GM18907 (cell line): ENCODE measurements at regions not wholly inside any gene's neighbourhood (a gene's known extent, or its start where the extent isn't known, plus 50 kb on each side); places are given as distances from the start of the nearest gene placed in this dataset.
"Not testable (repeated sequence)": the region's sequence is repeated elsewhere in the genome, so short reads cannot be mapped to it uniquely, and the experiment has no call there.

Experiments
- ATAC-seq: cut with Tn5 transposase; IDR thresholded peaks from one replicate; pipeline ENCODE4 v1.9.1; 2021; ENCODE audit warnings: mild to moderate bottlenecking, moderate library complexity; ENCODE audit not compliant: unreplicated experiment

GRCh38 chr5:145467446-145467845 is 367.7 kb downstream of the PRELID2 start:
- ATAC-seq, result no peak

DNA sequence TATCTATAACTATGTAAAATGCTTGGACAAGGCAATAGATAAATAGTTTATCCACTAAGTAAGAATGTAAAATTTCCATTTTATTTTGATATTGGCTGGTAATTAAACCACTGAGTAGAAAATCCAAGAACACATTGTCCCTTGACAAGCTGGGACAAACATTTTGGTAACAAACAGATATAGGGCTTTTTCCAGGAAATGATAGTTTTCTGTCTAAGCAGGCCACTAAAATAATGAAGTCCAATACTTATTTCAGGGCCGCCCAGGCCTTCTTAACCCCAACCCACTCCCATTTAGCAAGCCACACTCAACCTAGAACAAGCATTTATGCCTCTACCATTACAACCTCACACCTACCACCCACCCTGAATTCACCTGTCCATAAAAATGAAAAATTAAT is 368.6 kb downstream of the PRELID2 start:
- ATAC-seq, result no peak

- no peak for ATAC-seq
These were observed 369.5 kb downstream of the PRELID2 start for GRCh38 chr5:145465474-145466263.

DNA sequence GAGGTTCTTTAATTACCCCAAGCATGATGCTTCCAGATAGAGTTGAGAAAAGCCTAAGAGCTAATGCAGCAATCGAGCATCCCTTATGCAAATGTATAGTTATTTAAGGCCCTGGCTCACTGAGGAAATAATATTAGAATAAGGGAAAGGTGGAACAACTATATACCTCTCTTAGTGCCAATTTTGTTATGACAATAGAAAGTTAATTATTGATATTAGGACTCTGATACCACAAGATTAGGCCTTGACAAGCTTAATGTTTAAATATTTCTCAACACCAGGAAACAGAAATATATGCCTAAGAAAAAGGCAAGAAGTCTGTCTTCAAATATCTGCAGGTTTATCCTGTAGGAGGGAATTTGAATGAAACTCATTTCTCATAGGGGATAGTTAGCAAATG is 371.0 kb downstream of the PRELID2 start:
- no peak for ATAC-seq

- no peak for ATAC-seq
These were observed 371.5 kb downstream of the PRELID2 start for GRCh38 chr5:145463634-145464033.

GRCh38 chr5:145462525-145462924 is 372.6 kb downstream of the PRELID2 start:
- ATAC-seq, result no peak

DNA sequence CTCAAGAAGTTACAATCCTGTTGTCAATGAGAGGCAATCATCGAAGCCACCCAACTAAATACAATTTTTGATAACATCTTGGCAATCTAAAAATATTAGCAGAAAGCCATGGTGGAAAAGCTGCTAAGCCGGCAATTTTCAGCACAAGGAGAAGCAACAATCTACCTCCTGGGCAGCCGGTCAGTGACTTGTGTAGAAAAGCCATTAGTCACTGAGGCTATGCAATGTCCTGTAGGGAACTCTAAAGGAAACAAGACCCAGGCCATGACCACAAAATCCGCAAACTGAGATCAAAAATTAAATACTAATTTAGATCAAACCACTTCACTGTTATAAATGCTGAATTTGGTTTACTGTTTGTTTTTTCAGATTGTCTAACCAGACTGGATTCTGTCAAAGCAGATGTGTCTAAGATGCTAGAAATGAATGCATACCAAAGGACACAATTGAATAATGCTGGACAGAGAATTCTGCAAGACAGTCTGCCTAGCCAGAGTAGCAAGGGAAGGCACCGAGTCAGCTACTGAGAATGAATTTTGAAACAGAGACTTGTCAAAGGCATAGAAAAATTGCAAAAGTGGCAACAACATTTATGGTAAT is 384.8 kb downstream of the PRELID2 start:
- no peak for ATAC-seq

DNA sequence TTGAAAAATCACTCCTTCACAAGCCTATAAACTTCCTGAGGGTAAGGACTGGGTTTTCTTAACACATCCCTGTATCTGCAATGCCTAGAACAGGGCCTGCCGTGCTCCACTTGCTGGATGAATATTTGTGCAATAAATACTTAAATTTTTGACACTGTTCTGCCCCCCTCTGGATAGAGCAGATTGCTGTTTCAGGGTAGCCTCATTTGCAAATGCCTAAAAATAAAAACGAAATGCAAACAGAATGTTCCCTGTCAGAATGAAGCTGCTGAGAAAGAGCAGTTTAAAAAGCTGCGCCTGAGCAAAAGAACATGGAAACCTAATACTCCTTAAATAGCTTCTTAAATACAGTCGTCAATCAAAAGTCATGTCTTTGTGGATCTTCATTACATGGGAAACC is 385.3 kb downstream of the PRELID2 start:
- no peak for ATAC-seq

GRCh38 chr5:145446875-145447274 is 388.3 kb downstream of the PRELID2 start:
- ATAC-seq, result not testable (repeated sequence)

GRCh38 chr5:145446412-145446811 is 388.7 kb downstream of the PRELID2 start:
- no peak for ATAC-seq

DNA sequence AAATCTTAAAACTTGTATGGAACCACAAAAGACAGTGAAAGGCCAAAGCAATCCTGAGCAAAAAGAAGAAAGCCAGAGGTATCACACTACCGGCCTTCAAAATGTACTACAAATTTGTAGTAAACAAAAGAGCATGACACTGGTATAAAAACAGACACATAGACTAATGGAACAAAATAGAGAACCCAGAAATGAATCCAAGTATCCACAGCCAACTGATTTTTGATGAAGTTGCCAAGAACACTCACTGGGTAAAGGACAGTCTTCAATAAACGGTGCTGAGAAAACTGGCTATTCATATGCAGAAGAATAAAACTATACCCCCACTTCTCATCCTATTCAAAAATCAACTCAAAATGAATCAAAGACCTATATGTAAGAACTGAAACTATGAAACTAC is 390.1 kb downstream of the PRELID2 start:
- ATAC-seq, result no peak

GRCh38 chr5:145443964-145444363 is 391.2 kb downstream of the PRELID2 start:
- ATAC-seq, result no peak

GRCh38 chr5:145443366-145443765 is 391.8 kb downstream of the PRELID2 start:
- no peak for ATAC-seq

- ATAC-seq, result not testable (repeated sequence)
These were observed 392.5 kb downstream of the PRELID2 start for GRCh38 chr5:145442661-145443060.

- no peak for ATAC-seq
These were observed 393.9 kb downstream of the PRELID2 start for GRCh38 chr5:145441228-145441627.

DNA sequence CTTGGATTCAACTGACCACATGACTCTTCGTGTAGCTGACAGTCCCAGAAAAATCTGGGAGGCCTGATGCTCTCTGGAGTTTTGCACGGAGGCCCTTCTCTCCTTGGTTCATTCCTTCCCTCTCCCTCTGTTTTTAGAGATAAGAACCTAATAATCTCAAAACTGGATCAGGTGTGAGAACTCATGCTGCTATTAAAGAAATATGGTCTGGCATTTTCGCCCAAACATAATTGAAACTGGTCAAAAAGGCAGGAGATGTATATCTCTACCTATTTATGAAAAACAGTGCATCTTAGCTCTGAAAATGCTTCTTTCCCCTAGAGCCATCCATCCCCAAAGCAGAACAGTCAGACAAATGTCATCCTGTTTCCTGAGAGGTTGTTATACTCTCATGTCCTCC is 397.5 kb downstream of the PRELID2 start:
- no peak for ATAC-seq

- no peak for ATAC-seq
These were observed 402.1 kb downstream of the PRELID2 start for GRCh38 chr5:145433077-145433476.

DNA sequence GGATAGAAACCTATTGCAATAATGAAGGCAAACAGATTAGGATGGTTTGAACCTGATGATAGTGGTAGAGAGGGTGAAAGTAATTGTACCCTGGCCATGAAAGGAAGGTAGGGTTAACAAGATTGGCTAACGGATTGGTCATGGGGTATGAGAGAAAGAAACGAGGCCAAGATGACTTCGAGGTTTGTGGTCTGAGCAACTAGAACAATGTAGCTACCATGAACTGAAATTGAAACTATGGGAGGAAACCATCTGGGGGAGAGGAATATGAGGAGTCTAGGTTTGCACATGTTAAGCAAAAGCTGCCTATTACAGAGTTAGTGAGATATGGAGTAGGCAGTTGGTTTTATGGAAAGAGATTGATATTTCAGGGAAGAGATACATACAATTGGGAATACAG is 406.0 kb downstream of the PRELID2 start:
- ATAC-seq, result peak; percentile 45

- ATAC-seq, result peak; percentile 74
These were observed 427.1 kb downstream of the PRELID2 start for GRCh38 chr5:145408048-145408341.

GRCh38 chr5:145407300-145408047 is 427.7 kb downstream of the PRELID2 start:
- ATAC-seq, result peak; percentile 67

DNA sequence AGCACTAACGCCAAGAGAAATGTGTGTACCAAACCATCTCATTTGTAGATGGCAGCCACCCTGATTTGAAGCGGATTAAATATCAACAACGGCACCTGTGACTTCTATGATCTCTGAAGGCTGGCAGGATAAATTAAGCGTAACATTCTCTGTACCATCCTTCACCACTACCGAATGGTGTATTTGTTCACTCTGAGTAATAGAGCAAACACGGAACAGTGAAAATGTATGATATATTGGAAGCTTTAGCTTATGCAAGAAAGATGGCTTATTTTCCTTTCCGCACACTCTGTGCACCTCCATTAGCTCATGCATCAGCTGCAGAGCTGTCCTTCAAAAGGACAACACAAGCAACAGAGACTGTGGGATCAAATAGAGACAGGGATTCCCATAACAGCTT is 431.1 kb downstream of the PRELID2 start:
- no peak for ATAC-seq

- no peak for ATAC-seq
These were observed 438.3 kb downstream of the PRELID2 start for GRCh38 chr5:145396888-145397287.
